ENCODE measurements at regions not wholly inside any gene's neighbourhood (a gene's known extent, or its start where the extent isn't known, plus 50 kb on each side); places are given as distances from the start of the nearest gene placed in this dataset.

DNA sequence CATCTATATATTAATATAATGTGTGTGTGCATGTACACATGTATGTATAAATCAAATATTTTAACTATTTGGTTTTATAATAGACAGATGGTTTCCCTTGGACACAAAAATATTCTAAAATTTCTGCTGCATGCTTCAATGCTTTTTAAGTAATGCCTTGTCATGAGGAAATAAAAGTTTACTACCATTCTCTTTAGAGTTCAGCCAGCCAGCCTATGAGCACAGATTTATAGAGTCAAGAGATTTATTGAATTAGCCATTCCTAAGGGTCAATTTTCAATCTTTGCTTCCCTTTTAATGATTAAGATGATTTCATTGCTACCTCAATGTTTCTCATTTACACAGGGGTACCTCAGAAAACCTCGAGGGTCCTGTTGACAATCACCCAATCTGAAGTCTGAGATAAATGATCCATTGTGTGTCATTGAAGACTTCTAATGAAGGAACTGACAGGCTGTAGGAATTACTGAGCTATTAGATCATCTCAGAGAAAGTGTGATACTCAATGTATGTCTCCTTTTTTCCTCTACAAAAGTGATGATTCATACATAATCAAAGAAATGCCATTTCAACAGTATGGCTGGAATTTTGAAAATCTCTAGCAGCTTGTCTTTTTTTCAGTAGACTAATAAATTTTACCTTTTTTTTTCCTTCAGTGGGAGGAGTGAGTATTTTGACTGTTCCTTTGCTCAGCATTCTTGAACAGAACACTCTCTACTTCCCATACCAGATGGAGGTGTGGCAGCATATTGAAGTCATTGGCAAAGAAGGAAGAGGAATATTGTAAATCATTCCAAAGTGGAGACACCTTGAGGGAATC lies 222.6 kb upstream of the PCDH18 start:
- no peak for TF ChIP-seq CTCF (IDR thresholded peaks at IDR 0.05)
- TF ChIP-seq EP300 (IDR thresholded peaks at IDR 0.05), result no peak
- no peak for TF ChIP-seq POLR2A (IDR thresholded peaks at IDR 0.05)

Measured in suprapubic skin (tissue), 3 donors.